H1 (cell line): ENCODE measurements at regions not wholly inside any gene's neighbourhood (a gene's known extent, or its start where the extent isn't known, plus 50 kb on each side); places are given as distances from the start of the nearest gene placed in this dataset.

Experiments
- CTCF ChIA-PET: fragments of 300-600 bp; sonication (Branson Sonifier 250); formaldehyde crosslinking; loops from one replicate; lab custom pipeline; 2021; ENCODE audit not compliant: partially characterized antibody; lab: Charles Lee
- POLR2A ChIA-PET: fragments of 300-600 bp; sonication (Branson Sonifier 250); formaldehyde crosslinking; loops from one replicate; lab custom pipeline; 2021; ENCODE audit warnings: inconsistent platforms; ENCODE audit not compliant: partially characterized antibody; lab: Charles Lee
- DNase-seq, 2 experiments: peaks; one replicate each; pipeline versions ENCODE4 v3.0.0 to v3.0.0-alpha.2; 2010 to 2022; ENCODE audit warnings: low spot score in 2 of 2, low read depth in 1 of 2, mixed read lengths in 1 of 2
- FAIRE-seq: peaks from 2 replicates; lab custom pipeline; 2011; peaks lifted over from hg19 to GRCh38; lab: Jason Lieb, UNC
- H2AFZ ChIP-seq: 2 replicates; pipeline ENCODE4 v1.8.1; 2012; ENCODE audit warnings: low read length, inconsistent platforms
- H2AK5ac ChIP-seq: 2 replicates; pipeline ENCODE4 v1.6.1; 2013; ENCODE audit warnings: low read depth, low read length
- H2BK120ac ChIP-seq: replicated peaks from 2 replicates; pipeline ENCODE3; 2013; ENCODE audit warnings: low read depth, low read length, inconsistent platforms
- H2BK12ac ChIP-seq: 2 replicates; pipeline ENCODE4 v1.6.1; 2013; ENCODE audit warnings: low read depth, low read length
- H2BK15ac ChIP-seq: 2 replicates; pipeline ENCODE4 v1.6.1; 2013; ENCODE audit warnings: low read length
- H2BK20ac ChIP-seq: 2 replicates; pipeline ENCODE4 v1.6.1; 2013; ENCODE audit warnings: low read length
- H2BK5ac ChIP-seq: 2 replicates; pipeline ENCODE4 v1.6.1; 2013; ENCODE audit warnings: low read depth, low read length
- H3K14ac ChIP-seq: 2 replicates; pipeline ENCODE4 v1.6.1; 2013; ENCODE audit warnings: inconsistent platforms; ENCODE audit not compliant: insufficient read length
- H3K18ac ChIP-seq: 2 replicates; pipeline ENCODE4 v1.6.1; 2013; ENCODE audit warnings: low read length; ENCODE audit errors: extremely low read depth
- H3K23ac ChIP-seq: 2 replicates; pipeline ENCODE4 v1.6.1; 2013; ENCODE audit warnings: inconsistent platforms; ENCODE audit not compliant: insufficient read length
- H3K23me2 ChIP-seq: 2 replicates; pipeline ENCODE4 v1.6.1; 2013; ENCODE audit warnings: low read depth, low read length
- H3K27ac ChIP-seq: 2 replicates; pipeline ENCODE4 v1.6.1; 2011; ENCODE audit warnings: low read depth, low read length, inconsistent platforms
- H3K27me3 ChIP-seq, 4 experiments: replicated peaks in 1 of 4; 1 replicate in 1 of 4; 2 replicates in 3 of 4; pipeline versions ENCODE4 v1.6.1 to v1.8.1; 2011 to 2013; ENCODE audit warnings: low read length in 3 of 4, mild to moderate bottlenecking in 3 of 4, inconsistent platforms in 2 of 4, mixed read lengths in 2 of 4, moderate library complexity in 1 of 4; ENCODE audit not compliant: control insufficient read depth in 3 of 4, insufficient read depth in 3 of 4; ENCODE audit errors: extremely low read depth in 1 of 4
- H3K36me3 ChIP-seq, 4 experiments: 2 replicates each; pipeline versions ENCODE4 v1.6.1 to v1.8.1; 2011 to 2013; ENCODE audit warnings: mild to moderate bottlenecking in 4 of 4, low read length in 3 of 4, moderate library complexity in 2 of 4, control low read depth in 1 of 4, inconsistent platforms in 1 of 4; ENCODE audit not compliant: insufficient read depth in 4 of 4, control insufficient read depth in 2 of 4
- H3K4ac ChIP-seq: replicated peaks from 2 replicates; pipeline ENCODE3; 2013; ENCODE audit warnings: low read length, low read depth, mixed read lengths, inconsistent platforms; ENCODE audit not compliant: insufficient read length
- H3K4me1 ChIP-seq, 4 experiments: replicated peaks in 1 of 4; 1 replicate in 1 of 4; 2 replicates in 3 of 4; pipeline versions ENCODE4 v1.6.1 to v1.8.1; 2011 to 2013; ENCODE audit warnings: low read length in 3 of 4, inconsistent platforms in 2 of 4, mixed read lengths in 1 of 4; ENCODE audit not compliant: insufficient read depth in 4 of 4, control insufficient read depth in 3 of 4
- H3K4me2 ChIP-seq, 2 experiments: 2 replicates each; pipeline versions ENCODE4 v1.6.1 to v1.8.1; 2011 to 2013; ENCODE audit warnings: low read depth in 2 of 2, low read length in 2 of 2, control low read depth in 1 of 2, inconsistent platforms in 1 of 2, mild to moderate bottlenecking in 1 of 2; ENCODE audit not compliant: insufficient read depth in 1 of 2
- H3K4me3 ChIP-seq, 4 experiments: fragments of 200-600, 300-600 bp in 1 of 4; sonication (generic), shearing (Covaris generic), sonication (Bioruptor Twin) in 1 of 4; 2 replicates each; pipeline versions ENCODE4 v1.5.1 to v1.8.1; 2011 to 2016; ENCODE audit warnings: low read length in 4 of 4, low read depth in 3 of 4, control low read depth in 2 of 4, inconsistent platforms in 2 of 4, mild to moderate bottlenecking in 2 of 4, mixed read lengths in 1 of 4, moderate library complexity in 1 of 4; ENCODE audit not compliant: insufficient read depth in 2 of 4; ENCODE audit errors: extremely low read depth in 1 of 4
- H3K56ac ChIP-seq: replicated peaks from 2 replicates; pipeline ENCODE3; 2013; ENCODE audit warnings: low read depth, mild to moderate bottlenecking, mixed read lengths, low read length, inconsistent platforms; ENCODE audit not compliant: insufficient read length
- H3K79me1 ChIP-seq: 2 replicates; pipeline ENCODE4 v1.6.1; 2013; ENCODE audit warnings: low read depth, low read length, control low read depth
- H3K79me2 ChIP-seq, 2 experiments: 2 replicates each; pipeline versions ENCODE4 v1.6.1 to v1.8.1; 2012 to 2013; ENCODE audit warnings: low read length in 2 of 2, mild to moderate bottlenecking in 2 of 2, inconsistent platforms in 1 of 2; ENCODE audit not compliant: insufficient read depth in 2 of 2, control insufficient read depth in 1 of 2
- H3K9ac ChIP-seq, 4 experiments: replicated peaks in 1 of 4; 1 replicate in 1 of 4; 2 replicates in 3 of 4; pipeline versions ENCODE4 v1.6.1 to v1.8.1; 2011 to 2013; ENCODE audit warnings: low read depth in 3 of 4, low read length in 3 of 4, control low read depth in 2 of 4, mild to moderate bottlenecking in 2 of 4, moderate library complexity in 2 of 4, inconsistent platforms in 1 of 4; ENCODE audit errors: extremely low read depth in 1 of 4
- H3K9me3 ChIP-seq, 2 experiments: 2 replicates each; pipeline versions ENCODE4 v1.6.1 to v1.8.1; 2012 to 2013; ENCODE audit warnings: mild to moderate bottlenecking in 2 of 2, moderate library complexity in 2 of 2, control low read depth in 1 of 2, inconsistent platforms in 1 of 2, low read depth in 1 of 2, low read length in 1 of 2, mixed read lengths in 1 of 2; ENCODE audit not compliant: insufficient read depth in 2 of 2
- H4K20me1 ChIP-seq, 2 experiments: replicated peaks in 1 of 2; 2 replicates each; pipeline versions ENCODE3 to v1.8.1; 2011 to 2013; ENCODE audit warnings: inconsistent platforms in 2 of 2, low read length in 2 of 2, mild to moderate bottlenecking in 1 of 2; ENCODE audit not compliant: insufficient read depth in 2 of 2, control insufficient read depth in 1 of 2
- H4K5ac ChIP-seq: 2 replicates; pipeline ENCODE4 v1.6.1; 2013; ENCODE audit warnings: low read length, low read depth, mixed read lengths, inconsistent platforms; ENCODE audit not compliant: insufficient read length
- H4K8ac ChIP-seq: 2 replicates; pipeline ENCODE4 v1.8.0; 2013; ENCODE audit warnings: mild to moderate bottlenecking, moderate library complexity, low read length, inconsistent platforms; ENCODE audit not compliant: insufficient read depth; ENCODE audit errors: extremely low read depth
- H4K91ac ChIP-seq: replicated peaks from 2 replicates; pipeline ENCODE3; 2013; ENCODE audit warnings: low read length, mixed read lengths, inconsistent platforms; ENCODE audit not compliant: insufficient read length
- ATF3 ChIP-seq: IDR thresholded peaks from 2 replicates; pipeline ENCODE4 v1.6.1; 2011; ENCODE audit warnings: low read depth, mild to moderate bottlenecking, low read length; ENCODE audit not compliant: insufficient read depth
- BCL11A ChIP-seq, 2 experiments: IDR thresholded peaks; one replicate each; pipeline ENCODE4 v1.6.1; 2011; ENCODE audit warnings: low read depth in 2 of 2, low read length in 2 of 2, mild to moderate bottlenecking in 2 of 2
- CBX8 ChIP-seq: fragments of 300-800, 300-1000 bp; sonication (generic); IDR thresholded peaks from 2 replicates; pipeline ENCODE4 v1.7.1; 2016; ENCODE audit warnings: low read depth, low read length, borderline replicate concordance
- CHD2 ChIP-seq: IDR thresholded peaks from 2 replicates; pipeline ENCODE4 v1.6.1; 2012; ENCODE audit warnings: low read length, improper control_type of control experiment
- EZH2 ChIP-seq: fragments of 200-600 bp; sonication (generic); IDR thresholded peaks from 2 replicates; pipeline ENCODE4 v1.7.1; 2012; ENCODE audit warnings: low read depth, mild to moderate bottlenecking, moderate library complexity, low read length, inconsistent platforms; ENCODE audit not compliant: severe bottlenecking
- RAD21 ChIP-seq, 2 experiments: IDR thresholded peaks in 1 of 2; conservative IDR thresholded peaks in 1 of 2; 2 replicates each; pipeline ENCODE4 v1.6.1; 2011; ENCODE audit warnings: low read depth in 2 of 2, low read length in 2 of 2, improper control_type of control experiment in 1 of 2, inconsistent platforms in 1 of 2, mild to moderate bottlenecking in 1 of 2, moderate library complexity in 1 of 2
- RNF2 ChIP-seq: fragments of 200-900, 300-1000 bp; sonication (generic); IDR thresholded peaks from 2 replicates; pipeline ENCODE4 v1.7.1; 2016; ENCODE audit warnings: borderline replicate concordance, low read depth, mild to moderate bottlenecking, antibody characterized with exemption, low read length; ENCODE audit not compliant: poor library complexity, severe bottlenecking; ENCODE audit errors: missing control alignments
- SAP30 ChIP-seq: fragments of 300-600 bp; sonication (generic); IDR thresholded peaks from 2 replicates; pipeline ENCODE4 v1.7.1; 2012; ENCODE audit warnings: low read length, moderate library complexity, mild to moderate bottlenecking, inconsistent platforms; ENCODE audit not compliant: insufficient read depth, insufficient replicate concordance
- SP4 ChIP-seq: IDR thresholded peaks from 2 replicates; pipeline ENCODE4 v1.6.1; 2012; ENCODE audit warnings: low read length, inconsistent platforms
- TAF7 ChIP-seq: optimal IDR thresholded peaks from 2 replicates; pipeline ENCODE3; 2011; ENCODE audit warnings: low read depth, mild to moderate bottlenecking, inconsistent platforms, low read length, moderate library complexity, borderline replicate concordance
- TBP ChIP-seq: IDR thresholded peaks from 2 replicates; pipeline ENCODE4 v1.6.1; 2011; ENCODE audit warnings: low read depth, low read length, improper control_type of control experiment
- WGBS, 2 experiments: shearing (Covaris generic) in 1 of 2; methylation state at CpG; one replicate each; pipeline versions ENCODE4 v1.1.6 to v1.1.7; 2013 to 2015; ENCODE audit warnings: low lambda C conversion rate in 2 of 2, mixed read lengths in 2 of 2, inconsistent platforms in 1 of 2, low coverage in 1 of 2, missing lambda C conversion rate in 1 of 2; ENCODE audit not compliant: insufficient replicate concordance in 2 of 2, insufficient coverage in 1 of 2, insufficient read length in 1 of 2; ENCODE audit errors: extremely low coverage in 1 of 2, missing lambda C conversion rate in 1 of 2; 5-methylcytosine and 5-hydroxymethylcytosine counted together

- no peak overlapping the region for H4K91ac ChIP-seq
- no peak overlapping the region for H3K56ac ChIP-seq
- H3K27me3 ChIP-seq: no peaks in the 10 kb centered on the region
- H2BK15ac ChIP-seq: no peak overlapping the region
- no peak for FAIRE-seq
- no peak overlapping the region for H2AK5ac ChIP-seq
- H2AFZ ChIP-seq: peak overlapping the region; percentile 80; the same call in 1 of the 2 replicates
- no peak overlapping the region for H3K18ac ChIP-seq
- no peak overlapping the region for H3K27ac ChIP-seq
- H3K79me1 ChIP-seq: no peaks in the 10 kb centered on the region
- peaks cover 0 to 3% (median 0%) of the 10 kb centered on the region in 4 experiments; a peak in 5 of 7 replicates for H3K4me1 ChIP-seq
- H3K9me3 ChIP-seq: peaks cover 0 to 6% of the 10 kb centered on the region in 2 experiments; a peak in 1 of 4 replicates
- H4K20me1 ChIP-seq: no peaks in the 10 kb centered on the region
- H3K23ac ChIP-seq: no peak overlapping the region
- no peak overlapping the region for H3K4ac ChIP-seq
- H3K4me3 ChIP-seq: no peak overlapping the region
- H3K14ac ChIP-seq: no peak overlapping the region
- H3K79me2 ChIP-seq: no peaks in the 10 kb centered on the region
- H2BK120ac ChIP-seq: no peak overlapping the region
- H3K4me2 ChIP-seq: no peak overlapping the region
- no peak overlapping the region for H4K8ac ChIP-seq
- CTCF ChIA-PET: interaction anchor here (0.6 kb wide), 1 partner anchor 390 kb away, joined by 4 read pairs; no protein-coding TSS in a partner anchor
- no peak overlapping the region for H2BK12ac ChIP-seq
- H2BK20ac ChIP-seq: no peak overlapping the region
- no peak overlapping the region for H3K9ac ChIP-seq
- H3K36me3 ChIP-seq: no peaks in the 10 kb centered on the region
- H2BK5ac ChIP-seq: no peak overlapping the region
- POLR2A ChIA-PET: interaction anchor here (1.0 kb wide), 1 partner anchor 10 kb away, joined by 3 read pairs; no protein-coding TSS in a partner anchor
- no peak for DNase-seq
- no peaks in the 10 kb centered on the region for H3K23me2 ChIP-seq
- no peak overlapping the region for H4K5ac ChIP-seq
- WGBS, 2 experiments: 78% methylated on average over 7 of the region's 7 CpGs; no CpG with 5 or more reads in 1 of the 2 experiments
- TF ChIP-seq CBX8 (no peak), RNF2 (no peak), ATF3 (no peak), SAP30 (no peak), BCL11A (IDR thresholded peaks at IDR 0.05; ENCODE audit: low read depth in 2 of 2, low read length in 2 of 2) (no peak), RAD21 (IDR thresholded peaks at IDR 0.05 in 1 of 2, conservative IDR thresholded peaks at IDR 0.05 in 1 of 2; ENCODE audit: low read depth in 2 of 2, low read length in 2 of 2) (no peak), TAF7 (no peak), TBP (no peak), CHD2 (no peak), SP4 (no peak), EZH2 (no peak)
Measured at GRCh38 chr4:177229331-177229730, 80.3 kb upstream of the NEIL3 start.
